HepG2 (cell line): ENCODE measurements at regions not wholly inside any gene's neighbourhood (a gene's known extent, or its start where the extent isn't known, plus 50 kb on each side); places are given as distances from the start of the nearest gene placed in this dataset.

ENCODE experiments used
- ATAC-seq: fragments of 200-7000 bp; cut with Tn5 transposase; 3 replicates; pipeline ENCODE4 v1.9.1; 2020; ENCODE audit warnings: mild to moderate bottlenecking, moderate library complexity
- BruUV-seq: library from RNA; stranded (reverse); fragments of 400-500 nt; replicated peaks from 2 replicates; lab custom pipeline; 2021; lab: Mats Ljungman, UMichigan
- CTCF ChIA-PET: fragments of 300-600 bp; formaldehyde crosslinking; extraction: SDS; loops from one replicate; lab custom pipeline; 2021; ENCODE audit warnings: low total read pairs, inconsistent platforms, low intra/inter-chr PET ratio; lab: Yijun Ruan, JAX
- POLR2A ChIA-PET: fragments of 350-600 bp; sonication (Branson Sonifier 250); formaldehyde crosslinking; loops from one replicate; lab custom pipeline; 2020; ENCODE audit warnings: antibody characterized with exemption, inconsistent platforms; lab: Yijun Ruan, JAX
- DNase-seq: peaks from one replicate; pipeline ENCODE4 v3.0.0-alpha.2; 2015; ENCODE audit warnings: low spot score
- FAIRE-seq: peaks from 3 replicates; lab custom pipeline; 2011; peaks lifted over from hg19 to GRCh38; lab: Jason Lieb, UNC
- H2AFZ ChIP-seq: one replicate; pipeline ENCODE4 v1.6.1; 2011; ENCODE audit warnings: low read length, inconsistent platforms
- H3K27ac ChIP-seq: fragments of 300-600 bp; 3 replicates; pipeline ENCODE4 v1.8.0; 2011; ENCODE audit warnings: mixed run types, mild to moderate bottlenecking, mixed read lengths, low read length, inconsistent platforms; ENCODE audit not compliant: insufficient read depth; ENCODE audit errors: extremely low read length
- H3K27me3 ChIP-seq, 2 experiments: fragments of 200-600 bp in 1 of 2; 2 replicates in 1 of 2; 3 replicates in 1 of 2; pipeline versions ENCODE4 v1.6.0 to v1.8.0; 2011; ENCODE audit warnings: low read length in 2 of 2, mild to moderate bottlenecking in 2 of 2, moderate library complexity in 2 of 2, inconsistent platforms in 1 of 2; ENCODE audit not compliant: insufficient read depth in 2 of 2, control insufficient read depth in 1 of 2
- H3K36me3 ChIP-seq, 2 experiments: fragments of 200-600 bp in 1 of 2; replicated peaks in 1 of 2; 2 replicates in 1 of 2; 3 replicates in 1 of 2; pipeline versions ENCODE4 v1.5.1 to v1.8.0; 2011; ENCODE audit warnings: low read length in 2 of 2, inconsistent platforms in 1 of 2; ENCODE audit not compliant: insufficient read depth in 2 of 2, control insufficient read depth in 1 of 2
- H3K4me1 ChIP-seq: 2 replicates; pipeline ENCODE4 v1.5.1; 2012; ENCODE audit warnings: low read length, inconsistent platforms; ENCODE audit not compliant: insufficient read depth
- H3K4me2 ChIP-seq: 2 replicates; pipeline ENCODE4 v1.6.0; 2011; ENCODE audit warnings: low read depth, low read length, inconsistent platforms
- H3K4me3 ChIP-seq, 3 experiments: fragments of 200-600 bp in 1 of 3; sonication (generic), shearing (Covaris generic) in 1 of 3; replicated peaks in 1 of 3; 2 replicates each; pipeline ENCODE4 v1.5.1; 2011 to 2016; ENCODE audit warnings: low read length in 3 of 3, inconsistent platforms in 2 of 3, low read depth in 2 of 3, mild to moderate bottlenecking in 2 of 3, control low read depth in 1 of 3, mixed read lengths in 1 of 3; ENCODE audit not compliant: insufficient read depth in 1 of 3
- H3K79me2 ChIP-seq: one replicate; pipeline ENCODE4 v1.6.1; 2011; ENCODE audit warnings: low read length, inconsistent platforms; ENCODE audit not compliant: insufficient read depth
- H3K9ac ChIP-seq: 2 replicates; pipeline ENCODE4 v1.6.0; 2011; ENCODE audit warnings: mild to moderate bottlenecking, low read depth, low read length, inconsistent platforms; ENCODE audit not compliant: insufficient read depth
- H3K9me3 ChIP-seq: 2 replicates; pipeline ENCODE4 v1.5.1; 2012; ENCODE audit warnings: mild to moderate bottlenecking, low read length
- H4K20me1 ChIP-seq: 2 replicates; pipeline ENCODE4 v1.6.0; 2011; ENCODE audit warnings: inconsistent platforms, mild to moderate bottlenecking, low read length, moderate library complexity; ENCODE audit not compliant: insufficient read depth
- ATRX ChIP-seq: sonication (generic); formaldehyde crosslinking; IDR thresholded peaks from 2 replicates; pipeline ENCODE4 v1.4.0; 2020; ENCODE audit warnings: missing genetic modification reagents, borderline replicate concordance
- CC2D1A ChIP-seq: sonication (generic); formaldehyde crosslinking; IDR thresholded peaks from 2 replicates; pipeline ENCODE4 v1.8.1; 2023; ENCODE audit warnings: mild to moderate bottlenecking, missing genetic modification reagents
- EEA1 ChIP-seq: sonication (generic); formaldehyde crosslinking; IDR thresholded peaks from 2 replicates; pipeline ENCODE4 v1.5.1; 2020; ENCODE audit warnings: mild to moderate bottlenecking, missing genetic modification reagents, borderline replicate concordance
- GABPA ChIP-seq, 2 experiments: IDR thresholded peaks; 2 replicates each; pipeline ENCODE4 v1.6.1; 2011 to 2016; ENCODE audit warnings: low read depth in 2 of 2, low read length in 1 of 2, missing biosample characterization in 1 of 2, missing genetic modification characterization in 1 of 2
- HOXA7 ChIP-seq: sonication (generic); formaldehyde crosslinking; IDR thresholded peaks from 2 replicates; pipeline ENCODE4 v1.8.1; 2022; ENCODE audit warnings: mild to moderate bottlenecking, missing genetic modification reagents, moderate library complexity
- KDM1A ChIP-seq: IDR thresholded peaks from 2 replicates; pipeline ENCODE4 v1.6.1; 2016; ENCODE audit warnings: missing compliant biosample characterization
- RFX5 ChIP-seq: IDR thresholded peaks from 2 replicates; pipeline ENCODE4 v1.6.1; 2011; ENCODE audit warnings: low read depth, low read length, improper control_type of control experiment
- RORA ChIP-seq: sonication (generic); formaldehyde crosslinking; IDR thresholded peaks from 2 replicates; pipeline ENCODE4 v1.5.0; 2020; ENCODE audit warnings: mild to moderate bottlenecking, missing genetic modification reagents, moderate library complexity
- SOX6 ChIP-seq, 2 experiments: fragments of 450-650 bp in 1 of 2; sonication (generic) in 1 of 2; formaldehyde crosslinking in 1 of 2; IDR thresholded peaks; 2 replicates each; pipeline versions ENCODE4 v1.4.0 to v1.6.1; 2017 to 2020; ENCODE audit warnings: antibody characterized with exemption in 1 of 2, mild to moderate bottlenecking in 1 of 2, missing genetic modification reagents in 1 of 2
- STAG1 ChIP-seq: sonication (generic); formaldehyde crosslinking; IDR thresholded peaks from 2 replicates; pipeline ENCODE4 v1.4.0; 2020; ENCODE audit warnings: missing genetic modification reagents
- UBTF ChIP-seq: sonication (generic); formaldehyde crosslinking; IDR thresholded peaks from 2 replicates; pipeline ENCODE4 v1.4.0; 2020; ENCODE audit warnings: mild to moderate bottlenecking, missing genetic modification reagents
- ZEB1 ChIP-seq: IDR thresholded peaks from 2 replicates; pipeline ENCODE4 v1.6.1; 2012; ENCODE audit warnings: mild to moderate bottlenecking, low read depth, inconsistent platforms; ENCODE audit not compliant: insufficient replicate concordance
- ZFX ChIP-seq: sonication (generic); formaldehyde crosslinking; IDR thresholded peaks from 2 replicates; pipeline ENCODE4 v1.4.0; 2020; ENCODE audit warnings: mild to moderate bottlenecking, low read depth, missing genetic modification reagents, moderate library complexity
- ZNF234 ChIP-seq: sonication (generic); formaldehyde crosslinking; conservative IDR thresholded peaks from 2 replicates; pipeline ENCODE4 v1.5.1; 2020; ENCODE audit warnings: mild to moderate bottlenecking, missing genetic modification reagents
- ZNF274 ChIP-seq: sonication (generic); formaldehyde crosslinking; IDR thresholded peaks from 2 replicates; pipeline ENCODE4 v1.5.1; 2020; ENCODE audit warnings: mild to moderate bottlenecking, missing genetic modification reagents
- ZNF589 ChIP-seq: sonication (generic); formaldehyde crosslinking; conservative IDR thresholded peaks from 2 replicates; pipeline ENCODE4 v1.8.0; 2022; ENCODE audit warnings: mild to moderate bottlenecking, moderate library complexity, missing genetic modification reagents
- ZNF616 ChIP-seq: sonication (generic); formaldehyde crosslinking; IDR thresholded peaks from 2 replicates; pipeline ENCODE4 v1.5.0; 2020; ENCODE audit warnings: low read depth, mild to moderate bottlenecking, missing genetic modification reagents
- ZNF841 ChIP-seq: sonication (generic); formaldehyde crosslinking; IDR thresholded peaks from 2 replicates; pipeline ENCODE4 v1.8.1; 2023; ENCODE audit warnings: missing genetic modification reagents, borderline replicate concordance
- ZNF878 ChIP-seq: sonication (generic); formaldehyde crosslinking; IDR thresholded peaks from 2 replicates; pipeline ENCODE4 v1.8.1; 2023; ENCODE audit warnings: mild to moderate bottlenecking, missing genetic modification reagents, moderate library complexity
- WGBS: methylation state at CpG from one replicate; pipeline ENCODE4 v1.1.6; 2017; ENCODE audit warnings: low lambda C conversion rate; 5-methylcytosine and 5-hydroxymethylcytosine counted together
- in situ Hi-C: cut with HindIII; loops from 2 replicates; pipeline ENCODE4 v1.10.0; 2017; ENCODE audit warnings: low pct_unique_long_range_greater_than_20kb; ENCODE audit not compliant: extremely low pct_ligation_motif_present
- intact Hi-C: fragments of 100-400 bp; cut with micrococcal nuclease; formaldehyde crosslinking; loops from one replicate; pipeline ENCODE4 v1.10.0; 2022; ENCODE audit not compliant: unreplicated experiment
- TF ChIP-seq, protein P1 (sequence below): sonication (generic); formaldehyde crosslinking; IDR thresholded peaks from 2 replicates; pipeline ENCODE4 v1.4.0; 2020; ENCODE audit warnings: missing genetic modification reagents

DNA sequence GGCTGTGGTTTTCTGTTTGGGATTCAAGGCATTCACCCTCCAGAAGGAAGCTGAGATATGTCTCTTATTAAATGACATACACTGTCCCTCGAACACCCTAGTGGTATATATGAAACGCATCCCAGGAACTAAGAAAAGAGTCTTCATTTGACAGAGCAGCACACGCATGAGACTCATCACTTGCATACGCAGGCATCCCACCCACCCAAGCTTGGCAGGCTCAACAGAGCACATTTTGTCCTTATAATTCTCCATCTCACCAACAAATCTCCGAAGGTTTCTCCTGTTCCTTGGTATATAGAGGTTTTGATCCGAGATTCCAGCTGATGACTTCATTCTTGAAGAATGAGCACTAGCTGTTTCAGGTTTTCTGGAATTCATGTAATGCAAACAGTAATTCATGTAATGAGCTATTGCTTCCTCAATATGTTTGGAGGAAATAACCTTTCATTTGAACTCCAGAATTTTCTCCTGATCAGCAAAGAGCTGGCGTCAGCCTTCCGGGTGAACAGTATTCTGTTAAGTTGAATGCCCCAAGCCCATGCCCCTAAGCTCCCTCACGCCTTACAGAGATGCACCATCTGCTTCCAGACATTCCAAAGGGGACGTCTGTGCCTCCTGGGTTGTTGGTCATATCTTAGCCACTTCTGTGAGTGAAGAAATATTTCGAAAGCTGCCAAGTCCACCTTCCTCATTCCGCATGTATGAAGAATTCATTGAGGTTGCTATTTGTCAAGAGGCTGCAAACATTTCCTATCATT lies 66.0 kb upstream of the CDH4 start:
- TF ChIP-seq GABPA (IDR thresholded peaks at IDR 0.05; ENCODE audit: low read depth, low read length) (no peak), GABPA (CRISPR knock-in tag; IDR thresholded peaks at IDR 0.05; ENCODE audit: low read depth) (no peak), CC2D1A (CRISPR knock-in tag) (no peak), EEA1 (no peak), ZNF234 (CRISPR knock-in tag) (no peak), UBTF (CRISPR knock-in tag) (no peak), KDM1A (CRISPR knock-in tag) (no peak), ZNF841 (no peak), RFX5 (no peak), ZFX (no peak), ATRX (CRISPR knock-in tag) (no peak), ZNF616 (CRISPR knock-in tag) (no peak), ZNF878 (no peak), ZNF274 (CRISPR knock-in tag) (no peak), RORA (CRISPR knock-in tag) (no peak), ZEB1 (no peak), HOXA7 (CRISPR knock-in tag) (no peak), ZNF589 (CRISPR knock-in tag) (no peak), STAG1 (CRISPR knock-in tag) (no peak), SOX6 (IDR thresholded peaks at IDR 0.05) (no peak), SOX6 (CRISPR knock-in tag; IDR thresholded peaks at IDR 0.05) (no peak)
- TF ChIP-seq, protein P1, sequence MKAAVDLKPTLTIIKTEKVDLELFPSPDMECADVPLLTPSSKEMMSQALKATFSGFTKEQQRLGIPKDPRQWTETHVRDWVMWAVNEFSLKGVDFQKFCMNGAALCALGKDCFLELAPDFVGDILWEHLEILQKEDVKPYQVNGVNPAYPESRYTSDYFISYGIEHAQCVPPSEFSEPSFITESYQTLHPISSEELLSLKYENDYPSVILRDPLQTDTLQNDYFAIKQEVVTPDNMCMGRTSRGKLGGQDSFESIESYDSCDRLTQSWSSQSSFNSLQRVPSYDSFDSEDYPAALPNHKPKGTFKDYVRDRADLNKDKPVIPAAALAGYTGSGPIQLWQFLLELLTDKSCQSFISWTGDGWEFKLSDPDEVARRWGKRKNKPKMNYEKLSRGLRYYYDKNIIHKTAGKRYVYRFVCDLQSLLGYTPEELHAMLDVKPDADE = no peak
- Histone ChIP-seq H4K20me1 (no peaks in the 10 kb centered on the region), H2AFZ (no peak overlapping the region), H3K27ac (no peak overlapping the region), H3K9ac (no peak overlapping the region), H3K4me1 (no peaks in the 10 kb centered on the region), H3K9me3 (no peaks in the 10 kb centered on the region), H3K4me2 (no peak overlapping the region), H3K27me3 (peaks cover 4 to 20% of the 10 kb centered on the region in 2 experiments; a peak in 3 of 5 replicates), H3K4me3 (no peak overlapping the region), H3K36me3 (no peaks in the 10 kb centered on the region), H3K79me2 (no peaks in the 10 kb centered on the region)
- no TSS peak for BruUV-seq
- ATAC-seq = no peak
- POLR2A ChIA-PET = no interaction called here
- CTCF ChIA-PET = no interaction called here
- no peak for DNase-seq
- in situ Hi-C loops (no loop called here), intact Hi-C loops (no loop called here)
- FAIRE-seq = no peak
- WGBS = 15% methylated on average over 12 of the region's 12 CpGs
